ENCODE measurements at regions not wholly inside any gene's neighbourhood (a gene's known extent, or its start where the extent isn't known, plus 50 kb on each side); places are given as distances from the start of the nearest gene placed in this dataset.

- DNase-seq (ENCODE audit: low read depth) = no peak
Observed at GRCh38 chr20:58565461-58566175, 50.4 kb upstream of the APCDD1L start.
